HG03439 (cell line): ENCODE measurements at regions not wholly inside any gene's neighbourhood (a gene's known extent, or its start where the extent isn't known, plus 50 kb on each side); places are given as distances from the start of the nearest gene placed in this dataset.
"Not testable (repeated sequence)": the region's sequence is repeated elsewhere in the genome, so short reads cannot be mapped to it uniquely, and the experiment has no call there.

Experiments used
- ATAC-seq: cut with Tn5 transposase; IDR thresholded peaks from one replicate; pipeline ENCODE4 v1.9.1; 2021; ENCODE audit warnings: mild to moderate bottlenecking, moderate library complexity; ENCODE audit not compliant: unreplicated experiment

DNA sequence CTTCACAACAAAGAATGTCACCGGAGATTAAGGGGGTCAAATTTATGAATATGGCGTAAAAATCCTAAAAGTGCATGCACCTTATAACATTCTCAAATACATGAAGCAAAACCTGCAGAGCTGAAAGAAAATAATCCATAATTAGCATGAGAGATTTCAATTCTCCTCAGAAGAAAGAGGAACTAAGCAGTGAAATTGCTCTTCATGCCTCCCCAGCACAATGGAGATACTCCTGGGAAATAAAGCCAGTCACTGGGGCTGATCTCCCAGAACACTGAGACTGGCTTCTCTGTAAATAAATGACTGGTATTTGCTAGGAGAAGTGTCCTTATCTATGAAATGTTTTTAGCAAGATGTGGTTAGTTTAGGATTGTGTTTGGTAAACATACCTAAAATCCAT is 68.1 kb downstream of the GOLGA6L6 start:
- not testable (repeated sequence) for ATAC-seq

DNA sequence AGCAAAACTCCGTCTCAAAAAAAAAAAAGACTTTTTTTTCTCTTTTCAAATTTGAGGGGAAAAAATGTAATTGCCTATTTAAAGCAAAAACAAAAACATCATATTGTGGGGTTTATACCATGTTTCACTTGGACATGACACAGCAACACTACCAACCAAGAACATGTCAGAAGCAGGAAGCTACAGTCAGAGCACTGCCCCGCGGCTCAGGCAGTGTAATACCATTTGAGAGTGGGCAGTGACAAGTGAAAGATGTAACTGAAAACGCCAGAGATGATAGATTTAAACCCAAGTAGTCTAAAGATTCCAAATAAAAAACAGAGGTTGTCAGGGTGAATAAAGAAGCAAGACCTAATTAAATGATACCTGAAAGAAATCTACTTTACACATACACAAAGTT is 68.6 kb downstream of the GOLGA6L6 start:
- not testable (repeated sequence) for ATAC-seq

DNA sequence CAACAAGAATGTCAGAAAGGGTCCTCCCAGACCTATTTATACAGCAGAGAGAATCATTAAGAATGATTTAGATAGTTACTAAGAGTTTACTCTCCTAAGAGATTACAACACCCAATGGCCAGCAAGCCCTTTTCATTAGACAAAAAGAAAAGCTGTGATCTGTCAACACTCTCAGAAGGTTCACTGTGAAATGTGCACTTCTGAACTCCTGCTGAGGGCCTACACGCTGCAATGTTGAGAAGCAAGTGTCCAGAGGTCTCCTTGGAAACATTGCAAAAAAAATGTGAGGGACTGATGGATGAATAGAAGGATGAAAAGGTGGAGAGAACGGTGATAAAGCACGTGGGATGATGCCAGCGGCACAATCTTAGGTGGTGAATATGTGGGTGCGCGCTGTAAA is 70.8 kb downstream of the GOLGA6L6 start:
- not testable (repeated sequence) for ATAC-seq

DNA sequence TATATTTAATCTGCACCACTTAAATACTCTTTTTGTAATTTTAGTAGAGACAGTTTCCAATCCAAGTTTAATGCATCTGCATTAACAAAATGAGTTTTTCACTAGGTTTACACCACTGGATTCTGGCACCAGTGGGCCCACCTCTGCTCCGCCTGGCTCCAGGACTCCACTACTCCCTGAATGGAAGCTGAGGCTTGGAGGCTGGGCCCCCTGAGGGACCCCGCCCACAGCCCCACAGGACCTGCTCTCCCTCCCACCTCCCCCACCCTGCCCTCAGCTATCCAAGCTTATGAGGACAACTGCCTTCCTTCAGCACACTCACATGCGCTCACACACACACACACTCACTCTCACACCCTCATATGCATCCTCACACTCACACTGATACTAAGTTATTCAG is 100.5 kb downstream of the GOLGA6L6 start:
- not testable (repeated sequence) for ATAC-seq

DNA sequence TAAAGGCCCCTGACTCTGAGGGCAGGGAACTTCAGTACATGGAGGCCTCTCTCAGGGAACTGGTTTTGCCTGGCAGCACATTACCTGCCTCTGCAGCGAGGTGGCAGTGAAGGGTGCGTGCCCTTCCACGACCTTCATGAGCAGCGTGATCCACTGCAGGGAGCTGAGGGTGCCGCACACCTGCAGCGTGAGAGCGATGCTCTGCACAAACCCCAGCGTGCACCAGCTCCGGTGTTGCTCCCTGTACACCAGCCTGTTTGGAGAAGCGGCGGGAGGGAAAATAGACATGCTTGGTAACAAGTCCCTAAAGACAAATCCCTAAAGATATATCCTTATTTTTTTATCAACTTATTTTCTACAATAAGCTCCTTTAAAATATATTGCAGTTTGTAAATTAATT is 101.2 kb downstream of the GOLGA6L6 start:
- ATAC-seq: not testable (repeated sequence)

DNA sequence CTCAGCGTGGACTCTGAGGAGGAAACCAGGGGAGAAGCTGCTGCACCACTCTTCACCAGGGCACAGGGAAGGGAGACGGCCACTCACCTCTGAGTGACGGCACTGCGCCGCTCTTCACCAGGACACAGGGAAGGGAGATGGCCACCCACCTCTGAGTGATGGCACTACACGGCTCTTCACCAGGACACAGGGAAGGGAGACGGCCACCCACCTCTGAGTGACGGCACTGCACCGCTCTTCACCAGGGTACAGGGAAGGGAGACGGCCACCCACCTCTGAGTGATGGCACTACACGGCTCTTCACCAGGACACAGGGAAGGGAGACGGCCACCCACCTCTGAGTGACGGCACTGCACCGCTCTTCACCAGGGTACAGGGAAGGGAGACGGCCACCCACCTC is 102.5 kb downstream of the GOLGA6L6 start:
- ATAC-seq: not testable (repeated sequence)

DNA sequence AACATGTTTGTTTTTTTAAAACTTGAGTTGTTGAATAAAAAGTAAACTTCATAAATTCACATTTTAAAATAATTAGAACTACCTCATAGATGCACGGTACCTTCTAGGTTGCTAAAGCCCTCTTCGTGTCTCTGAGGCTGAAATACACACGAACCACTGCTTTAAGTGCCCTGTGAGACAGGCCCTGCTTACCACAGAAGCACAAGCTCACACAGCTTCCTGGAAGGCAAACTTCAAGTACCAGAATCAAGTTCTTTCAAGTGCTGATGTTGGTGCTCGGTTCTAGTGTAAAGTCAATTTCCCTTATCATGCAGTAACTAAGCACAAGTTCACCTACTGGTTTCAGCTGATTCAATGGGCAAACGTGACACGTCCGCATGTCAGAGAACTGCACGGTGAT is 103.3 kb downstream of the GOLGA6L6 start:
- not testable (repeated sequence) for ATAC-seq

DNA sequence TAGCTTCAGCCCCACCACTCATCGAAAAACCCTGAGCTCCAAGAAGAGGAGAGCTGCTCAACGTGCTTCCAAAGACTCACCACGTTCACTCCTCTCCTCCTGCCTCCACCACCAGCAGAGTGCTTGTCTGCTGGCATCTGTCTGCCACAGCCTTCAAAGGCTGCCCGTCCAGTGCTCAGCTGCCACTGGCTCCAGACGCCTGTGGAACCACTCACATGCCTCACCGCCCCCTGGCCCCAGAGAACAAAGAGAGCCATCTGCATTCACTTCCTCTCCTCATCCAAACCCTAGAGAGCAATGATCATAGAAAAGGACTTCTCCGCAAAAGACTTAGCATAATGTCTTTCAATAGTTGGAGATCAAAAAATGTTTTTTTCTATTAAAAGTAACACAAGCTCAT is 108.1 kb downstream of the GOLGA6L6 start:
- not testable (repeated sequence) for ATAC-seq

DNA sequence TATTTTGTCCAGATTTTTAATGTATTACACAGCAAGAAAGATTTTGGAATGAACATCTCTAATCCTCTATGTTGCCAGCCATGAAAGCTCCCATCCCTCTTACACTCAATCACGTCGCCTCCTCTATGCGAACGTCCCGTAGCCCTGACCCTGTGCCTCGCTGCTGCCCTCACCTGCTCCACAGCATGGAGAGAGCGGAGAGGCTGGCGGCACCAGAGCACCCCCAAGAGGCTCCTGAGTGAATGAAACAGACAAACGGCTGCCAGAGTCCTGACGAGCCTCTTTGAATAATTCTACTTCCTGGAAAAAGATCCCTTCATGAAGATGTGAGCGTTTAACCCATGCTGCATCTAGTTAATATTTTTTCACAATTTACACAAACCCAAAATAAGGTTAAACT is 111.1 kb downstream of the GOLGA6L6 start:
- ATAC-seq: not testable (repeated sequence)

DNA sequence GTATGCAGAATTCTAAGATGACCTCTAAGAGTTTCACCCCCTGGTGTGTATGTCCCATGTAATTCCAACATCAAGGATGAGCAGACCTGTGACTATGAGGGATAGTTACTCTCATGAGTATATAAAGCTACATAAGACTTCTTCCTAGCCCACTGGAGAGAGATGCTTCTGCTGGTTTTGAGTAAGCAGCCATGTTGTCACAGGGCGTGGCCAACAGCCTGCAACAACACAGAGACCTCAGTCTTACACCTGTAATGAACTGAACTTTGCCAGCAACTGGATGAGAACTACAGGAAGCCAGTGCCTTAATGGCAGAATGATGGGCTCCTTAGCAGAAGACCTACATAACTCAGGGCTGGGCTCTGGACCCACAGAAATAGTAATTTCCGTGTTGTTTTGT is 120.9 kb downstream of the GOLGA6L6 start:
- not testable (repeated sequence) for ATAC-seq

DNA sequence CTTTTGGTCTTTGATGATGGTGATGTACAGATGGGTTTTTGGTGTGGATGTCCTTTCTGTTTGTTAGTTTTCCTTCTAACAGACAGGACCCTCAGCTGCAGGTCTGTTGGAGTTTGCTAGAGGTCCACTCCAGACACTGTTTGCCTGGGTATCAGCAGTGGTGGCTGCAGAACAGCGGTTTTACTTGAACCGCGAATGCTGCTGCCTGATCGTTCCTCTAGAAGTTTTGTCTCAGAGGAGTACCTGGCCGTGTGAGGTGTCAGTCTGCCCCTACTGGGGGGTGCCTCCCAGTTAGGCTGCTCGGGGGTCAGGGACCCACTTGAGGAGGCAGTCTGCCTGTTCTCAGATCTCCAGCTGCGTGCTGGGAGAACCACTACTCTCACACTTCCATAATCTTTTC is 125.0 kb downstream of the GOLGA6L6 start:
- not testable (repeated sequence) for ATAC-seq

DNA sequence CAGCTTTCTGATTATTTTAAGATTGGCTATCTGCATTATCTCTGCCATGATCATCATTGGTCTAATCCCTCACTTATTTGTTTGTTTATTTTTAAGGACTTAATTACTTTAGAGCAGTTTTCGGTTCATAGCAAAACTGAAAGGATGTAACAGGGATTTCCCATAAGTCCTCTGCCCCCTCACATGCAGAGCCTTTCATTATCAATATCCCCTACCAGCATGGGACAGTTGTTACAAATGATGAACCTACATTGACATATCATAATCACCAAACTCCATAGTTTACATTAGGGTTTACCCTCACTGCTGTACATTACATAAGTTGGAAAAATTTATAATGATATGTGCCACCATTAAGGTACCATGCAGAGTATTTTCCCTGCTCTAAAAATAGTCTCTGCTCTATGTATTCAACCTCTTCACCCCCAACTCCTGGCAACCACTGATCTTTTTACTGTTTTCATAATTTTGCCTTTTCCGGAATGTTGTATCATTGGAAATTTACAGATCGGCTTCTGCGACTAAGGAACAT is 131.9 kb downstream of the GOLGA6L6 start:
- ATAC-seq: peak; percentile 50

DNA sequence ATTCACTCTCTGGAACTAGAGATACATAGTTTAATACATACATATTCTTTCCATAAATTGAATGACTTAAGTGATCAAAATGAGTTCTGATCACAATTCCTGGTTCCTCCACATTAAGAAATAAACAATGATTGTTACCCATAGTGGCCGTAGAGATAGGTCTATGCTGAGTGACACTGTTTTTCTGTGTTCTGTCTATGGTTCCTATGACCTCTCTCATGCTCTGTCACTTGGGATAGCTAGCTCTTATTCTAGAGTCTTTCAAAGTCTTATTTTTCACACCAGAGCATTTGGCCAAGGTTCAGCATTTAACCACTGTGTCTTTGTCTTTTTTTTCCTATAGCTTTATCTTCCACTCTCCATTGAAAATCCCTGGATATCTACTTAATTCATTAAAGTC is 132.4 kb downstream of the GOLGA6L6 start:
- ATAC-seq: peak; percentile 14

DNA sequence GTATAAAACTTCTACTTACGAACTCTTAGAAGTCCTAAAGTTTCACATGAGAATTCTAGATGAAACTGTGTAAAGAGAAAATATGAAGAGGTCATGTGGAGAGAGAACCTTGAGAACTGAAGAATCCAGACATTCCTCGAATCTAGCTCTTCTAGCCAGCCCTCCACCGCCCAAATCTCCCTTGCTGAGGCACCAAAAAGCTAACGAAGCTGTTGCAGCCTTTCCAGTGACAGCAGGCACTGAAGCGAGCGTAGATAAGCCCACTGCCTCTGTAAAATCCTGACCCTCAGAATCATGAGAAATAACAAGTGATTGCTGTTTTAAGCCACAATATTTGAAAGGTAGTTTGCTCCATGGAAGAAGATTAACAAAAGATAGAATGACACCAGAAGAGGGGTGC is 134.0 kb downstream of the GOLGA6L6 start:
- ATAC-seq: no peak

DNA sequence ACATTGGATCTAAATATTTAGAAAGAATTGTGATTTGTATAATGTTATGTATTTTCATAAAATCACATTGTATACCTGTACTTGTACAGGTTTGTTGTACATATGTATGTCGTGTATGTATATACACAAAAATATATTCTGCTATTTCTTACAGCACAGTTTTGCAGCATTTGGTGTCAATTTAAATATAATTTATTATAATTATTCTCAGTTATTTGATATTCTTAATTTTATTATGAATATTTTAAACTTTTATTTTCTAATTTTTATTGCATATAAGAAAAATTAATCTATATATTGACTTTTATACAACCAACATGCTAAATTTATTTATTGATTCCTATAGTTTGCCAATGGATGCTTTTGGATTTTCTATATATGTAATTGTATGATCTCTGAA is 137.0 kb downstream of the GOLGA6L6 start:
- not testable (repeated sequence) for ATAC-seq

DNA sequence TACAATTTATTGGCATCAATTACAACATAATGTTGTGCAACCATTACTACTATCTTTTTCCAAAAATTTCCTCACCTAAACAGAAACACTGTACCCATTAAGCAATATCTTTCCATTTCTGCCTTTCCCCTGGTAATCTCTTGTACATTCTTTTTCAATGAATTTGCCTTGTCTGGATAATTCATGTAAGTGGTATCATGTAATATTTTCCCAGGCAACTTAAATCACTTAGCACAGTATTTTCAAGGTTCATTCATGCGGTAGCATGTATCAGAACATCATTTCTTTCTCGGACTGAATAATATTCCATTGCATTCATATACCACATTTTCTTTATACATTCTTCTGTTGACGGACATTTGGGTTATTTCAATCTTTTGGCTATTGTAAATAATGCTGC is 139.0 kb downstream of the GOLGA6L6 start:
- ATAC-seq: not testable (repeated sequence)

DNA sequence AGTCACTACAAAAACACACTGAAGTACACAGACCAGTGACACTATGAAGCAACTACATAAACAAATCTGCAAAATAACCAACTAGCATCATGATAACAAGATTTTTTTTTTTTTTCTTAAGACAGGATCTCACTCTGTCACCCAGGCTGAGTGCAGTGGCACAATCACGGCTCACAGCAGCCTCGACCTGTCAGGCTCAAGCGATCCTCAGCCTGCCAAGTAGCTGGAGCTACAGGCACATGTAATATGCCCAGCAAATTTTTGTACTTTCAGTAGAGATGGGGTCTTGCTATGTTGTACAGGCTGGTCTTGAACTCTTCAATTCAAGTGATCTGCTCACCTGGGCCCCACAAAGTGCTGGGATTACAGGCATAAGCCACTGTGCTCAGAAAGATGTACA is 140.5 kb downstream of the GOLGA6L6 start:
- ATAC-seq: not testable (repeated sequence)

DNA sequence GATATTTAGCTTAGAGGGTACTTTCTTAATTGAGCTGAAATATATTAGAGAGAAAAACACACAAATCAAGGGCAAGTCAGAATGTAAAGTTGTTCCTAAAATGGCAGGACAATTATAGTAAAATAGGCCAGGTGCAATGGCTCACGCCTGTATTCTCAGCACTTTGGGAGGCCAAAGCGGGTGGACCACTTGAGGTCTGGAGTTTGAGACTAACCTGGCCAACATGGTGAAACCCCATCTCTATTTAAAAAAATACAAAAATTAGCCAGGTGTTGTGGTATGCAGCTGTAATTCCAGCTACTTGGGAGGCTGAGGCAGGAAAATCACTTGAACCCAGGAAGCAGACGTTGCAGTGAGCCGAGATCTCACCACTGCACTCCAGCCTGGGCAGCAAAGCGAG is 142.9 kb downstream of the GOLGA6L6 start:
- ATAC-seq: not testable (repeated sequence)

DNA sequence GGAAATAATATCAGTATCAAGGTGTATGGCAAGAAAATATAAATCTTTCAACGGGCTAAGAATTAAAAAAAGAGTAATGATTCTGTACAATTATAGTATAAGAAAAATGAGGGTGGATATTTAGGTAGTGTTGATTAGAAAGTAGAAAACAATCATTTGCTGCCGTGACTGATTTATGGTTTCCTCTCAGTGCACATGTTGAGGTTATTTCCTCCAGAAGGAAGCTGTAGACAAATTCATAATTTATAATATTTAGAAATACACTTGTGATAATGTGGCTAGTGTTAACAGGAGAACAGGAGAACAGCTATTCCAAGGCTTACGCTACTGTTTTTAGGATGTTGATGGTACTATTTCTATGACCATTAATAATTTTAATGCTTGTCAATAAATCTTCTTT is 153.4 kb downstream of the GOLGA6L6 start:
- ATAC-seq: not testable (repeated sequence)

DNA sequence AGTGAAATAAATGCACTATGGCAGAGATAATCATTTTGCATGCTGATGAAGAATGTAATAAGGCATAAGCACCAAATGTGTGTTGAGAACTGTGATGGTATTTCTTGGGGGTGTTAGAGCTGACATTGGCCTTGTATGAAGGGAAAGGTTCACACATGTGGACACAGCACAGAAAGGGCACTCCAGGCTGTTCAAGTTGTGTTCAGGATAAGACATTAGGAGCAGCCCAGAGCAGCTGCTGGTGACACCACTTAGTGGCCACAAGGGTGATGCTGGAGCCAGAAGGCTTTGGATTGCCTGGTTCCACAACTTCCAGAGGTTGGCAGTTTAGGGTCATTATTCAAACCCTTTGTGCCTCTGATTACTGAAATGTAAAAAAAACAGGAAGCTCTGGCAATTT is 155.4 kb downstream of the GOLGA6L6 start:
- no peak for ATAC-seq

DNA sequence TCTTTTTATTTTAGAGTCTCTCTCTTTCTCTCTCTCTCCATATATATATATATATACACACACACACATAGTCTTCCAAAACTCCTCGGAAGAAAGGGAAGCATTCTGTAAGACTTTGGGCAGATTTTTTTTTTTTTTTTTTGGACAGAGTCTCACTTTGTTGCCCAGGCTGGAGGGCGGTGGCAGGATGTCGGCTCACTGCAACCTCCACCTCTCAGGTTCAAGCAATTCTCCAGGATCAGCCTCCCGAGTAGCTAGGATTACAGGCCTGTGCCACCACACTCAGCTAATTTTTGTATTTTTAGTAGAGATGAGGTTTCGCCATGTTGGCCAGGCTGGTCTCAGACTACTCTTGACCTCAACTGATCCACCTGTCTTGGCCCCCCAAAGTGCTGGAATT is 161.4 kb downstream of the GOLGA6L6 start:
- ATAC-seq: not testable (repeated sequence)

DNA sequence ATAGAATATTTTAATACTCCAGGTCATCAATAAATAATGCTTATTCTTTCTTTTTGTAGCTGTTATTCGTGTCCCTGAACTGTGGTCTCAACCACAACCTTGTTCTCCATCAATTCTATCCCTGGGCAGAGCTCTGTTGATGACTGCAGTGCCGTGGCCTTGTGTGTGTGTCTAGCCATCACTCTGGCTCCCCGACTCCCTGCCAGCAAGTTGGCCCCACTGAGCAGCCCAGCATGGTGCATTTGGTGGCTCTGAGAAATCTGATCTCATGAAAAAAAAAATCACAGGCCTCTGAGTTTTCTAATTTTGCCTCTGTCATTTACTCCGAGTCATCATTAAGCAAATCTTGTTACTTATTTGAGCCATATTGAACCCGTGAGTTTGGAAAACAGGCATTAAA is 164.7 kb downstream of the GOLGA6L6 start:
- ATAC-seq: no peak

DNA sequence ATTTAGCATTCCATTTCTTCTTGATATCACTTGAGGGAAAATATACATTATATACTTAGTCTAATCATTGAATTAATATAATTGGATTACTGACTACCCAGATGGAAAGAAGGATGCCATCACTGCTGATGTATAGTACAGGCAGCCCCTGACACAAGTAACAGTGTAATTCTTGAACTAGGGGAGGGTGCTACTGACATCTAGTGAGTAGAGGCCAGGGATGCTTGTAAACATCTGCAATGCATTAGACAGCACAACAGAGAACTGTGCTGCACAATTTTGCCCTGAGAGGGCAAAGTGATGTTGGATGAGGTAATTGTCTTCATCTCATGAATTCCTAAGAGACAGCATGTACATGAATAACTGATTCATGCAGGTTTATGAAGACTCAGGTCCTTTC is 169.2 kb downstream of the GOLGA6L6 start:
- ATAC-seq: not testable (repeated sequence)
